Rectal smooth muscle tissue (tissue), 1 donor: ENCODE measurements at regions not wholly inside any gene's neighbourhood (a gene's known extent, or its start where the extent isn't known, plus 50 kb on each side); places are given as distances from the start of the nearest gene placed in this dataset.
"Not testable (repeated sequence)": the region's sequence is repeated elsewhere in the genome, so short reads cannot be mapped to it uniquely, and the experiment has no call there.

Experiments used
- H3K27ac ChIP-seq: one replicate; pipeline ENCODE4 v1.7.0; 2013; ENCODE audit warnings: low read depth, low read length, inconsistent platforms
- H3K27me3 ChIP-seq: one replicate; pipeline ENCODE4 v1.7.0; 2013; ENCODE audit warnings: low read length; ENCODE audit not compliant: control insufficient read depth, insufficient read depth
- H3K36me3 ChIP-seq: one replicate; pipeline ENCODE4 v1.7.0; 2013; ENCODE audit warnings: low read length; ENCODE audit not compliant: control insufficient read depth, insufficient read depth
- H3K4me1 ChIP-seq: one replicate; pipeline ENCODE4 v1.7.0; 2013; ENCODE audit warnings: low read length; ENCODE audit not compliant: control insufficient read depth, insufficient read depth
- H3K4me3 ChIP-seq: one replicate; pipeline ENCODE4 v1.7.0; 2013; ENCODE audit warnings: low read length
- H3K9ac ChIP-seq: one replicate; pipeline ENCODE4 v1.7.0; 2013; ENCODE audit warnings: low read length

DNA sequence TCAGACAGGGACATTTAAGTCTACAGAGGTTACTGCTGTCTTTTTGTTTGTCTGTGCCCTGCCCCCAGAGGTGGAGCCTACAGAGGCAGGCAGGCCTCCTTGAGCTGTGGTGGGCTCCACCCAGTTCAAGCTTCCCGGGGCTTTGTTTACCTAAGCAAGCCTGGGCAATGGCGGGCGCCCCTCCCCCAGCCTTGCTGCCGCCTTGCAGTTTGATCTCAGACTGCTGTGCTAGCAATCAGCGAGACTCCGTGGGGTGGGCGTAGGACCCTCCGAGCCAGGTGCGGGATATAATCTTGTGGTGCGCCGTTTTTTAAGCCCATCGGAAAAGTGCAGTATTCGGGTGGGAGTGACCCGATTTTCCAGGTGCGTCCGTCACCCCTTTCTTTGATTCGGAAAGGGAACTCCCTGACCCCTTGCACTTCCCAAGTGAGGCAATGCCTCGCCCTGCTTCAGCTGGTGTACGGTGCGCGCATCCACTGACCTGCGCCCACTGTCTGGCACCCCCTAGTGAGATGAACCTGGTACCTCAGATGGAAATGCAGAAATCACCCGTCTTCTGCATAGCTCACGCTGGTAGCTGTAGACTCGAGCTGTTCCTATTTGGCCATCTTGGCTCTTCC lies 134.1 kb upstream of the KITLG start:
- not testable (repeated sequence) for H3K27me3 ChIP-seq, H3K9ac ChIP-seq, H3K36me3 ChIP-seq, H3K27ac ChIP-seq, H3K4me1 ChIP-seq, H3K4me3 ChIP-seq

DNA sequence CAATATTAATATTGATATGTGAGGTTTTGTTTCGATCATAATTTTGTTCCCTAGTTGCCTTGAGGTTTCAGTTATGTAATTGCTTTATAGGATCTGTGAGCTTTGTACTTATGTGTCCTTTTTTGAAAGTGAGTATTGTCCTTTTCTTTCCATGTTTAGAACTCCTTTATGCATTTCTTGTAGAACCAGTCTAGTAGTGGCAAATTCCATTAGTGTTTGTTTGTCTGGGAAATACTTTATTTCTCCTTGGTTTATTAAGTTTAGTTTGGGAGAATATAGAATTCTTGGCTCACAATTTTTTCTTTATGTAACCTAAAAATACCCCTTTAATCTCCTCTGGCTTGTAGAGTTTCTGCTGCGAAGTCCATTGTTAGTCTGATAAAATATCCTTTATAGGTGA lies 127.5 kb upstream of the KITLG start:
- Histone ChIP-seq H3K36me3 (no peaks in the 10 kb centered on the region), H3K4me1 (no peaks in the 10 kb centered on the region), H3K4me3 (no peak overlapping the region), H3K9ac (no peak overlapping the region), H3K27ac (no peak overlapping the region), H3K27me3 (no peaks in the 10 kb centered on the region)

DNA sequence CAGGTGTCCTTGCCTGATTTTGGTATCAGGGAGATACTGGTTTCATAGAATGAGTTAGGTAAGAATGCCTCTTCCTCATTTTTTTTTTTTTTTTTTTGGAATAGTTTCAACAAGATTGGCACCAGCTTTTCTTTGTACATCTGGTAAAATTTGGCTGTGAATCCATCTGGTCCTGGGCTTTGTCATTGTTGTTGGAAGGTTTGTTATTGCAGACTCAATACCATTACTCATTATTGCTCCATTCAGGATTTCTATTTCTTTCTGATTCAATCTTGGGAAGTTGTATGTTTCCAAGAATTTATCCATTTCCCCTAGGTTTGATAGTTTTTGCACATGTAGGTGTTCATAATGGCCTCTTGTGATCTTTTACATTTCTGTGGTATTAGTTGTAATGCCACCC lies 126.0 kb upstream of the KITLG start:
- Histone ChIP-seq H3K4me1 (no peaks in the 10 kb centered on the region), H3K36me3 (no peaks in the 10 kb centered on the region)

DNA sequence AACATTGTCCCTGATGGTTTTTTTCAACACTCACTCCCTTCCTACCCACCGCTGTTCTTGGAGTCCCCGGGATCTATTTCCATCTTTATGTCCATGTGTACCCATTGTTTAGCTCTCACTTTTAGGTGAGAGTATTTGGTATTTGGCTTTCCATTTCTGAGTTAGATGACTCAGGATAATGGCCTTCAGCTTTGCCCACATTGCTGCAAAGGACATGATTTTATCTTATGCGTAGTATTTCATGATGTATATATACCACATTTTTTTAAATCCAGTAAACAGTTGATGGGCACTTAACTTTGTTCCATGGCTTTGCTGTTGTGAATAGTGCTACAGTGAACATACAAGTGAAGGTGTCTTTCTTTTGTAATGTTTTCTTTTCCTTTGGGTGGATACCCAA lies 123.5 kb upstream of the KITLG start:
- Histone ChIP-seq H3K9ac (no peak overlapping the region), H3K4me1 (no peaks in the 10 kb centered on the region), H3K27me3 (no peaks in the 10 kb centered on the region), H3K4me3 (no peak overlapping the region), H3K36me3 (no peaks in the 10 kb centered on the region), H3K27ac (no peak overlapping the region)

More for the DNA sequence above, 126.0 kb upstream of the KITLG start:
- Histone ChIP-seq H3K4me3 (no peak overlapping the region), H3K27ac (no peak overlapping the region), H3K9ac (no peak overlapping the region), H3K27me3 (no peaks in the 10 kb centered on the region)

DNA sequence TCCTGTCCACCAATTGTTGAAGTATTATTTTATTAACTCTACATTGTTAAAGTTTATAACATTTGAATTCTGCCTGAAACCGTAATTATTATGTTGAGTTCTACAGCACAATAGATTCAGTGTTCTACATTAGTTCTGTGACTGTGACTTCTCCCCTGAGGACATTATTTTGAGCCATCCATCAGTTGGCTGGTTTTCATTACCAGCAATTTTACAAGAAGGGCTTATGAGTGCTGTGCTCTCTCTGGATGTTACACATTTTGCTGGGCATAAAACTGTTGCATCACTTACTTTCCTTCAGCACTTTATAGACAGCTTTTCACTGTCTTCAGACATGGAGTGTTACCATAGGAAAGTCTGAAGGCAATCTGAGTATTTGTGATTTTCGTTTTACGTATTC lies 118.2 kb upstream of the KITLG start:
- H3K27ac ChIP-seq: no peak overlapping the region
- no peak overlapping the region for H3K4me3 ChIP-seq
- no peak overlapping the region for H3K9ac ChIP-seq
- H3K27me3 ChIP-seq: no peaks in the 10 kb centered on the region
- H3K4me1 ChIP-seq: no peaks in the 10 kb centered on the region
- no peaks in the 10 kb centered on the region for H3K36me3 ChIP-seq

DNA sequence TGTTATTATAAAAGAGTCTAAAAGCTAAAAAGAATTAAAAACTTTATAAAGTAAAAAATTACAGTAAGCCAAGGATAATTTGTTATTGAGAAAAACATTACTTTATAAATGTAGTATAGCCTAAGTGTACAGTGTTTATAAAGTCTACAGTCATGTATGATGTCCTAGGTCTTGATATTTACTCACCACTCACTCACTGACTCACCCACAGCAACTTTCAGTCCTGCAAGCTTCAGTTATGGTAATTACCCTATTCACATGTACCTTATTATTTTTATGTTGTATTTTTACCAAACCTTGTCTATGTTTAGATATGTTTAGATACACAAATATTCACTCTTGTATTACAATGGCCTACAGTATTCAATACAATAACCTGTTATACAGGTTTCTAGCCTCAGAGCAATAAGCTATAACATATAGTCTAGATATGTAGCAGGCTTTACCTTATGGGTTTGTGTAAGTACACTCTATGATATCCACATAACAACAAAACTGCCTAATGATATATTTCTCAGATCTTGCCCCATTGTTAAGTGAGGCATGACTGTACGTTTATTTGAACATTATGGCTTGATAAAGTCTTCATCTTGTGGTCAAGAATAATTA lies 113.7 kb upstream of the KITLG start:
- Histone ChIP-seq H3K27ac (no peak overlapping the region), H3K4me1 (no peaks in the 10 kb centered on the region), H3K36me3 (no peaks in the 10 kb centered on the region), H3K4me3 (no peak overlapping the region), H3K9ac (no peak overlapping the region), H3K27me3 (no peaks in the 10 kb centered on the region)

DNA sequence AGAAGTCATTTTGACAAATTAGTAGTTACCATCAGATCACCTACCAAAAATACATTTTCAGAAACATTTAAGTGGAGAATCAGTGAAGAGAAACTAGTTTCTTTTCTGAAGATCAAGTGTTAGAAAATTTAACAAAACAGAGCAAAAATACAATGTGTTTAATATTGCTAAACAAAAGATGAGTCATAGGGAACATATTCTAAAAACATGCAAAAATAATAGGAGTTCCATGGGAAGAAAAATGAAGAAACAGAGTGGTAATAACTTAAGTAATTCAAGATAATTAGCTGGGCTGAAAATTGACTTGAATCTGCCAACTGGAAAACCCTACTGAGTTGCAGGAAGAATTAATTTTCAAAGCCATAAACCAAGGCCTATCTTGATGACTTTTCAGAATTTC lies 111.5 kb upstream of the KITLG start:
- H3K27ac ChIP-seq: no peak overlapping the region
- no peak overlapping the region for H3K4me3 ChIP-seq
- no peak overlapping the region for H3K9ac ChIP-seq
- no peaks in the 10 kb centered on the region for H3K36me3 ChIP-seq
- H3K4me1 ChIP-seq: no peaks in the 10 kb centered on the region
- H3K27me3 ChIP-seq: no peaks in the 10 kb centered on the region

DNA sequence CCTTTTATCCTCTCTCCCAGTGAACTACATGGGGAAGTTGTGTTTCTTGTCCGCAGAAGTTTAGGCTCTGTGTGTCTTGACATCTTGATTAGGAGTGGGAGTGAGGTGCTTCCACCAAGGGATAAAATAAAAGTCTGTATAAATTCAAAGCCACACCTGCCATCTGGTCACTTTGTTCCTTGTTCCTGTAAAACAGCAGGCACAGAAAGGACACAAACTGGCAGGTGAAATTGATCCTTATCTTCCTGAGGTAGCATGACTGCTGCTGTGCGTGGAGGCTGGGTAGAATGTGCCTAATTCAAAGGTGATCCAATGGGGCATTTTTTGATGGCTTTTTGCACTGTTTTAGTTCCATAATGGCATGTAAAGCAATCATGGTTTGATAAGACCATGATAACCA lies 104.3 kb upstream of the KITLG start:
- Histone ChIP-seq H3K36me3 (no peaks in the 10 kb centered on the region), H3K27me3 (no peaks in the 10 kb centered on the region), H3K4me1 (no peaks in the 10 kb centered on the region), H3K27ac (no peak overlapping the region), H3K9ac (no peak overlapping the region), H3K4me3 (no peak overlapping the region)

DNA sequence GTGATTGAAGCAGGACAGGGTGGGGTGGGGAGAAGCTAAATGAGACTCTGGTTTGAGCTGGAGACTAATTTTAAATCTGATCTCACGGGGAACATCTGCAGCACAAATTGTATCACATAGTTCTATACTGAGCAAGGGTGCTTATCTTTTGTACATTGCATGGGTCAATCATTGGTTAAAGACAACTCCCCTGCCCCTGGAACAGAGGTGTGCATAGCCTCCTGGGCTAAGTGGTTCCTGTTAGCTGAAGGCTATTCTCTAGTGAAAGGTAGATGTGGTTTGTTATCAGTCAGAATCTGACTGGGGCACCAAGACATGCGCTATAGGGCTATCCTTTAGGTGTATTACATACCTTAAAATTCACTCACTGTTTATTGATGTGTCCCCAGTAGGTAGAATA lies 103.9 kb upstream of the KITLG start:
- Histone ChIP-seq H3K27ac (no peak overlapping the region), H3K4me1 (no peaks in the 10 kb centered on the region), H3K9ac (no peak overlapping the region), H3K4me3 (no peak overlapping the region), H3K27me3 (no peaks in the 10 kb centered on the region), H3K36me3 (no peaks in the 10 kb centered on the region)

DNA sequence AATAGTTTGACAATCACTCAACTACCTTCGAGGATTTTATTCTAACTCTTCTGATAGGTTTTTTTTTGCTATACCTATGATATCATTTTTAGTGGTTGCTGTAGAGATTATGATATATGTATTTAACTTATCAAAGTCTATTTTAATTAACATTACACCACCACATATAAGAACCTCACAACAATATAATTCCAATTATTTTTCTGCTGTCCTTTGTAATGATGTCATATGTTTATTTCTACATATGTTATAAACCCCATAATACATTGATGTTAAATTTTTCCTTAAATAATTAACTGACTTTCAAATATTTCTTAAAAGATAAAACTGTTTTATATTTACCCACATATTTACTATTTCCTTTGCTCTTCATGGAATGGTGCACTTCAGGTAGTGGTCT lies 103.4 kb upstream of the KITLG start:
- Histone ChIP-seq H3K27me3 (no peaks in the 10 kb centered on the region), H3K27ac (no peak overlapping the region), H3K36me3 (no peaks in the 10 kb centered on the region), H3K4me1 (no peaks in the 10 kb centered on the region), H3K9ac (no peak overlapping the region), H3K4me3 (no peak overlapping the region)

DNA sequence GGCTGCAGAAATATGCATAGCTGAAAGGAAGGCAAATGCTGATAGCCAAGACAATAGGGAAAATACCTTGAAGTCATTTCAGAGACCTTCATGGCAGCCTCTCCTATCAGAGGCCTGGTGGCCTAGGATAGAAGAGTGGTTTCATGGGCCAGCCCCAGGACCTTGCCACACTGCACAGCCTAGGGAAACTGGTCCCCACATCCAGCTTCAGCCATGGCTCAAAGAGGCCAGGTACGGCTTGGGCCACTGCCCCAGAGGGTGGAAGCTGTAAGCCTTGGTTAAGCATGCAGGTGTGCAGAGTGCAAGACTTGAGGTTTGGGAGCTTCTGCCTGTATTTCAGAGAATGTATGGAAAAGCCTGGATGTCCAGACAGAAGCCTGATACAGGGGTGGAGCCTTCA lies 101.0 kb upstream of the KITLG start:
- Histone ChIP-seq H3K4me1 (no peaks in the 10 kb centered on the region), H3K4me3 (no peak overlapping the region), H3K9ac (no peak overlapping the region), H3K27ac (no peak overlapping the region), H3K36me3 (no peaks in the 10 kb centered on the region), H3K27me3 (no peaks in the 10 kb centered on the region)

DNA sequence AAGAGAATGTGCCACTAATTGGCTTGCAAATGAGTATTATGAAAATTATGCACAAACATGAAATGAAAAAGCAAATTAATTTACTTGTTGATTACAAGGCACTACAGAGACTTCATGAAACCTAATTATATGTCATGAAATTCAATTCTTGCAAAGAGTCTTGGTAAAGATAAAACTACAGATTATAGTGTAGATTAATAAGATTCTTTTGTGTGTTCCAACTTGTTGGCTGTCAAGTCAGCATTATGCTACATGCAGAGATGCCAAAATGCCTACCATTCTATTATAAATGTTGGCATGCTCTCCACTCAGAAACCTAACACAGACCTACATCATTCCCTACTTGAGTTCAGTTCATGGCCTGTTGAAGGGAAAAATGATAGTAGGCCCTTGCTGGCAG lies 97.2 kb upstream of the KITLG start:
- Histone ChIP-seq H3K36me3 (no peaks in the 10 kb centered on the region), H3K27ac (no peak overlapping the region), H3K9ac (no peak overlapping the region), H3K4me1 (no peaks in the 10 kb centered on the region), H3K27me3 (no peaks in the 10 kb centered on the region), H3K4me3 (no peak overlapping the region)

DNA sequence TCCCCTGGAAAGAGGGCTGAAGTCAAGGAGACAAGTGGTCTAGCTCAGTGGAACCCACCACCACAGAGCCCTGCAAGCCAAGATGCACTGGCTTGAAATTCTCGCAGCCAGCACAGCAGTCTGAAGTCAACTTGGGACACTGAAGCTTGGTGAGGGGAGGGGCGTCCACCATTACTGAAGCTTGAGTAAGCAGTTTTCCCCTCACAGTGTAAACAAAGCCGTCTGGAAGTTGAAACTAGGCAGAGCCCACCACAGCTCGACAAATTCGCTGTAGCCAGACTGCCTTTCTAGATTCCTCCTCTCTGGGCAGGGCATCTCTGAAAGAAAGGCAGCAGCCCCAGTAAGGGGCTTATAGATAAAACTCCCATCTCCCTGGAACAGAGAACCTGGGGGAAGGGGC lies 87.3 kb upstream of the KITLG start:
- not testable (repeated sequence) for H3K4me1 ChIP-seq, H3K36me3 ChIP-seq, H3K27ac ChIP-seq, H3K4me3 ChIP-seq, H3K9ac ChIP-seq, H3K27me3 ChIP-seq
